Erythroblast (primary cell): ENCODE measurements at regions not wholly inside any gene's neighbourhood (a gene's known extent, or its start where the extent isn't known, plus 50 kb on each side); places are given as distances from the start of the nearest gene placed in this dataset.

ENCODE experiments used
- DNase-seq, 2 experiments: peaks; one replicate each; lab custom pipeline; 2025; lab: John Stamatoyannopoulos, UW
- GATA1 ChIP-seq: IDR thresholded peaks from 2 replicates; pipeline ENCODE4 v1.6.1; 2011; ENCODE audit warnings: low read depth, mild to moderate bottlenecking, control low read depth, low read length, moderate library complexity
- POLR2A ChIP-seq: IDR thresholded peaks from 2 replicates; pipeline ENCODE4 v1.6.1; 2011; ENCODE audit warnings: mild to moderate bottlenecking, low read length

- TF ChIP-seq POLR2A (no peak), GATA1 (no peak)
Measured at GRCh38 chr2:235229236-235229635, 264.6 kb upstream of the AGAP1 start.

GRCh38 chr2:235230821-235231601 is 262.8 kb upstream of the AGAP1 start:
- TF ChIP-seq GATA1, result no peak
- no peak for TF ChIP-seq POLR2A
- no peak for DNase-seq

More at GRCh38 chr2:235229236-235229635, 264.6 kb upstream of the AGAP1 start:
- DNase-seq, result no peak

DNA sequence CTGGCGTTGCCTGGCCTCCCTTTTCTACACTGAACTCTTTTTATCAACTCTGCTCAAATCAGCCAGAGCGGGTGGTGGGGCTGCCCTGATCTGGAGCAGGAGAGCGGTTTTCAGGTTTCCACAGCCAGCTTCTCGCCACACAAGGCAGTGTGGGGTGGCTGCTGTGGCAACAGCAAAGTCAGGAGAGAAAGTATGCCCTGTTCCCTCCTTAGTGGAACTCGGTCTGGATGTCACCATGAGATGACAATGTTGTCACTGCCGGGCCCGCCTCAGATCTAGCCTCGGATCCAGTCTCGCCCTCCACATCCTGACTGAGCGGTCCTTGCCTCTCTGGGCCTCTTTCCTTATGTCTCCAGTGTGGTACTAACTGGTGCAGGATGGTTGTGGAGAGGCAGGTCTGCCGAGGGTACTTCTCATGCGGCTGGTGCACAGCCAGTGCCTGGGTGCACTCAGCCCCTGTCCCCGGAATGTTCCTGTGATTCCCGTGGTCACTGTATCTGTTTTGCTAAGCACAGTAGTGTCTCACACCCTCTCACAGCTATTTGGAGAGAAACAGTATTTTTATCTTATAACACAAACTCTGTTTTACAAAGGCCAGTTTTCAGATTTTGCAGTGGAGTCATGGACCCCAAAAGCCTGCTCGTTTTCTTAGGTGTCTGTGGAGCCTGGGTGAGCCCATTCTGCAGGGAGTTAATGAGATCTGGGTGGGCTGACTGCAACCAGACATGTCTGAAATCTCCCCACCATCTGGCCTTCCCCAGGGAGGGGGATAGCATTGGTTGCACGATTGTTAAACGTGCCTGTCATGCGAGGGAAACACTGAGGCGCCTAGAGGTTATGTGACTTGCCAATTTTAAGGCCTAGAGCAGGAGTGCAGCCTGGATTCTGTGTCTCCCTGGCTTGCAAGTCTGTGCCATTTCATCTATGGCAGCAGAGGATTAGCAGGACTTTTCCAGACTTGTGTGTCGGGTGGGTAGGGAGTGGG is 261.1 kb upstream of the AGAP1 start:
- no peak for DNase-seq
- TF ChIP-seq POLR2A (no peak), GATA1 (no peak)

- TF ChIP-seq GATA1, result no peak
- no peak for TF ChIP-seq POLR2A
- DNase-seq, result no peak
Measured at GRCh38 chr2:235234736-235235135, 259.1 kb upstream of the AGAP1 start.

GRCh38 chr2:235235977-235236767 is 257.7 kb upstream of the AGAP1 start:
- TF ChIP-seq POLR2A (no peak), GATA1 (no peak)
- DNase-seq, result no peak

GRCh38 chr2:235238537-235238936 is 255.3 kb upstream of the AGAP1 start:
- DNase-seq, result no peak
- TF ChIP-seq POLR2A, result no peak

GRCh38 chr2:235240574-235240973 is 253.3 kb upstream of the AGAP1 start:
- TF ChIP-seq GATA1 (no peak), POLR2A (no peak)
- no peak for DNase-seq

- no peak for DNase-seq
- TF ChIP-seq GATA1 (no peak), POLR2A (no peak)
Measured at GRCh38 chr2:235244255-235245220, 249.3 kb upstream of the AGAP1 start.

GRCh38 chr2:235247001-235247400 is 246.8 kb upstream of the AGAP1 start:
- DNase-seq, result no peak
- TF ChIP-seq POLR2A (no peak), GATA1 (no peak)

DNA sequence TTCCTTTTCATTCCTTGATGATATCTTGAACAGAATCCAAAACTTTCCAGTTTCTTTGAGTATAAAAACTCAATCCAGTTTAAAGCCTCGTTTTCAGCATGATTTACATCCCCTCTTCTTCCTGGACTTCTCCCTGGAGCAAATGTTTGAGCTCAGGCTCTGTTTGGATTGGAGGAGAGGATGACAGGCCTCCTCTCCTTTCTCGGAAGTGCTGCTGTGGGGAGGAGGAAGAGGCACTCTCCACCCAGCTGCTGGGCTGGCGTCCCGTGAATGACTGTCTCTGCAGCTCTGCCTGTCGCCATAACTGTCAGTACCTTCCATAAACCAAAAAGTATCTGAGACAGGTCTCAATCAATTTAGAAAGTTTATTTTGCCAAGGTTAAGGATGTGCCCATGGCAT is 238.2 kb upstream of the AGAP1 start:
- TF ChIP-seq POLR2A, result no peak
- TF ChIP-seq GATA1, result no peak
- no peak for DNase-seq

GRCh38 chr2:235257590-235257989 is 236.3 kb upstream of the AGAP1 start:
- no peak for TF ChIP-seq GATA1
- TF ChIP-seq POLR2A, result no peak
- DNase-seq, result no peak

GRCh38 chr2:235262750-235263149 is 231.1 kb upstream of the AGAP1 start:
- DNase-seq, result no peak
- TF ChIP-seq GATA1, result no peak
- no peak for TF ChIP-seq POLR2A

DNA sequence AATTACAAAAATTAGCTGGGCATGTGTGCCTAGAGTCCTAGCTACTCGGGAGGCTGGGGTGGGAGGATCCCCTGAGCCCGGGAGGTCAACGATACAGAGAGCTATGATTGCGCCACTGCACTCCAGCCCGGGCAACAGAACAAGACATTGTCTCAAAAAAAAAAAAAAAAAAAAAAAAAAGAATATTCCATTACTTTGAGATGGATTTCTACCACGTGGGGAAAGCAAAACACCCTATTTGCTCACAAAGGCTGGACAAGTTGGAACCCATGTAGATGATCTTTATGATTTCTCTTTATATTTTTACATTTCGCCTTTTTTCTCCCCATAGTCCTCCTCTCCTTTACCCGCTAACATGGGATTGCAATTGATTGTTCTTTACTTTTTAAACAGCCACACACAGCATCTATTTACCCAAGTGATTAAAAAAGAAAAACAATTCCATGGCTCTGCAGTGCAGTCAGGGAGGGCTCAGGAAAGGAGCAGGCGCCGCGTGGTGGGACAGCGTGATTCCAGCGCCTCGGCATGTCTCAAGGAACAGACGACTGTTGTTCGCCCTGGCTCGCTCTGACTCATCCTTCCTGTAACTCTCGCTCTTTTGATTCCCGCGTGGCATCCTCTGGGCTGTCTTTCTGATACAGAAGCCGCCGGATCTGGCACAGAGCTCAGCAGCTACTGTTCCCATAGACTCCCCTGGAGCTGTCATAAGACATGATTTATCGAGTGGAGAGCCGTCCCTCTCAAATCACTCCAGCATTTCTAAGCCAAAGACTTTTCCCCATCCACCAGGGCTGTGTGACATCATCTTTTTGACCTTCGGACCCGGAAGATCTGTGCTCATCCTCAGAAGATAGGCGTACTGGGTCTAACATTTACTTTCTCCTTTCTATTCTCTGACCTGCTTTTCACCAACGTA is 230.4 kb upstream of the AGAP1 start:
- TF ChIP-seq POLR2A, result no peak
- no peak for TF ChIP-seq GATA1
- no peak for DNase-seq
